GM12891 (cell line): ENCODE measurements at regions not wholly inside any gene's neighbourhood (a gene's known extent, or its start where the extent isn't known, plus 50 kb on each side); places are given as distances from the start of the nearest gene placed in this dataset.

Experiments
- DNase-seq: peaks from one replicate; pipeline ENCODE4 v3.0.0; 2011; ENCODE audit warnings: low spot score; ENCODE audit not compliant: insufficient read length
- FAIRE-seq: peaks from 2 replicates; lab custom pipeline; 2011; peaks lifted over from hg19 to GRCh38; lab: Jason Lieb, UNC
- PAX5 ChIP-seq: IDR thresholded peaks from 2 replicates; pipeline ENCODE4 v1.6.1; 2011; ENCODE audit warnings: low read length, moderate library complexity, mild to moderate bottlenecking; ENCODE audit not compliant: insufficient read depth, severe bottlenecking
- POLR2A ChIP-seq: IDR thresholded peaks from 2 replicates; pipeline ENCODE4 v1.6.1; 2011; ENCODE audit warnings: low read depth, low read length, control low read depth
- POLR2AphosphoS5 ChIP-seq: IDR thresholded peaks from 2 replicates; pipeline ENCODE4 v1.6.1; 2011; ENCODE audit warnings: low read depth, low read length, control low read depth
- POU2F2 ChIP-seq: IDR thresholded peaks from 2 replicates; pipeline ENCODE4 v1.6.1; 2011; ENCODE audit warnings: low read depth, mild to moderate bottlenecking, control low read depth, low read length, moderate library complexity
- SPI1 ChIP-seq: IDR thresholded peaks from 2 replicates; pipeline ENCODE4 v1.6.1; 2011; ENCODE audit warnings: low read depth, low read length, control low read depth
- TAF1 ChIP-seq: IDR thresholded peaks from 2 replicates; pipeline ENCODE4 v1.6.1; 2011; ENCODE audit warnings: low read depth, low read length, control low read depth

DNA sequence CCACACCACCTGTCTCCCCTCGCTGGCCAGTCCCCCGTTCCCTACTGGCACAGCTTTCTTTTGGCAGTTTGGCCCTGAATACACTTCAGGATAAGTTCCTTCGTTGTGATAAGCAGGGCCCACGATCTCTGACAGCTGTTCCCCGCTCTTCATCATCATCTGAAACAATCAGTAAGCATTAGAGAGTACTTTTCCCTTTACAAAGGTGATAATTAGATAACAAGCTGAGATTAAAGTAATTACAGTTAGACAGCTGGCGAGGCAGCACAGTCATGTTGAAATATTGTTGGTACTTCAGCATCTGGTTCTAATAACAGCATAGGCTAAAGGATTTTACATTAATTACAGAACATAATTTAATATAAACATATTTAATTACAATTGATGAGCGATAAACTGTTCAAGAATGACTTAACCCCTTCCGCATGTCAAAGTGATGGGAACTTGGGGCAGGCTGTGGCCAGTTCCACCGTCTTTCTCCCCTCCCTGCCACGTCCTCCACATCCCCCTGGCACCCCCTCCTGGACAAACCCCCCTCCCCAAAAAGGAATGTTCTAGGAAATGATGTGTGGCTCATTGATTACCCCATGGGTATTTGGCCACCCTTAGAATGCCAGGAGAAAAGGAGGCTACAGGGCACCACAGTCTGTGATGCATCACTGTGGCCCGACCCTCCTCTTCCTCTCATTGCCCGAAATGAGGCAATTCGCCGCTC lies 134.9 kb downstream of the RCN1 start:
- FAIRE-seq (no peak), DNase-seq (no peak)
- no peak for TF ChIP-seq POU2F2

DNA sequence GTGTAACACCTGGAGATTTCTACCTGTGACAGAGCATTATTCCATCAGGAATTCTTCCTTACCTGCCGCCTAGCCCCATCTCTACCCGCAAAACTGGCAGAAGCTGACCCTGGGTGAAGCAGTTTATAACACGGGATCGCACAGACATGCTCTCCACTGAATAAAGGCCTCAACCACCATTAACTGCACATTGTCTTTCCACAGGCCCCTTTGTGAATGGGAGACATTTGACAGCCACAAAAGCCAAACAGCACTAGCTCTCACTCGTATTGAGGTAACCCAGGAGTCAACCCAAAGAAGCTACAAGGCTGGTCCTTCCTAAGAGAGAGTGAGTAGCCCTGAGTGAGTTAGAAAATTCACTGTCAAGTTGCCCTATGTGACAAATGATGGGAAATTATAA lies 135.6 kb downstream of the RCN1 start:
- FAIRE-seq: no peak
- no peak for DNase-seq
- TF ChIP-seq POLR2AphosphoS5: no peak
- TF ChIP-seq POLR2A: no peak

DNA sequence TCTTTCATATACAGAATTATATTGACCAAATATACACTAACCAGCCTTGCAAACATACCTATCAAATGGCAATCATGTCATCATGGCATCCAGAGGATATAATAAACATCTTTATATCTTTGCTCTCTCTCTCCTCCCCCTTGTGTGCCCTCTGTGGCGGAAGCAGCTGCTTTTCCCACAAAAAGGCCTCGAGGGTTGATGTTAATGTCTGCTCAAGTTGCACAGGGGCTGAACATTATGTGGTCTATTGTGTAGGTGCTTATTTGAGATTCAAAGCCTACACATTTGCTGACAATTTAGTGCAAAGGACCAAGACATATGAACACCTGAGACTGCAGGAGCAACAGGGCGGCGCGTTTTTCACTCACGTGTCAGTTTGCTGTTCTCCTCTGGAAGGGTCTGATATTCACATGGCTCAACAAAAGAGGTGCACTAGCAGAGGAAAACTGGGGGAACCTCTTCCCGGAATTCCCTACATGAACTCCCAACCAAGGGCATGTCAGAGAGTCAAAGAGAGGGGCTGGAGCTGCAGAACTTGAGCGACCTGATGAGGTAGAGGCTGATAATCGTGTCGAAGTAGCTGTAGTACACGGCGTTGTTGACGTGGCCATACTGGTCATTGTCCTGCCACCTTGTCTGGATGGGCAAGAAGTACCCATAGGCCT lies 138.8 kb downstream of the RCN1 start:
- FAIRE-seq (no peak), DNase-seq (no peak)
- TF ChIP-seq PAX5 (no peak), TAF1 (no peak), SPI1 (no peak), POLR2AphosphoS5 (no peak), POU2F2 (no peak), POLR2A (no peak)

DNA sequence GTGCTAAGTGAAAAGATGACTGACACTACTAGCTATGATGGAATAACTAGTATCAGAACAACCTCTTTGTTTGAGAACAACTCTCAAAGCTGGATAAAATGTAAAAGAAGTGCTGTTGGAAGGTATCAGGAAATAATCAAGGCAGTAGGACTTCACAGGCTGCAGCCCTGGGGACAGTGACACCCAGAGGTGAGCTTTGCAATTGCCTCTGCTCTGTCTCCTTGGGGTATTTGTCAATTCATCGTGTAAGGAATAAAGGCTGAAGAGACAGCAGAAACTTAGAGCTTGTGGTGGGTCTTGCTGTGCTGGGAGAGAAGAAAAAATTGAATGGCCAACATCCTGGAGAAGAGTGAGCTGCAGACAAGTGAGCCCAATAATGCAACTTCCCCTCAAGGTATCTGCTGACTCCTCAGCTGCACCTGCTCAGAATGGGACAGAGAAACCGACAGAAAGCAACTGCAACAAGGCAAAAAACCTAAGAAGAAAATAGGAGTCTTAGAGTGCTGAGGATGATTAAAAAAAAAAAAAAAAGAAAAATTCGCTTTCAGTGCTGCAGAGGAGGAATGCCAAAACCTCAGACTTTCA lies 141.1 kb downstream of the RCN1 start:
- DNase-seq: peak; percentile 27
- TF ChIP-seq PAX5 (no peak), POLR2AphosphoS5 (no peak)
- FAIRE-seq: no peak

DNA sequence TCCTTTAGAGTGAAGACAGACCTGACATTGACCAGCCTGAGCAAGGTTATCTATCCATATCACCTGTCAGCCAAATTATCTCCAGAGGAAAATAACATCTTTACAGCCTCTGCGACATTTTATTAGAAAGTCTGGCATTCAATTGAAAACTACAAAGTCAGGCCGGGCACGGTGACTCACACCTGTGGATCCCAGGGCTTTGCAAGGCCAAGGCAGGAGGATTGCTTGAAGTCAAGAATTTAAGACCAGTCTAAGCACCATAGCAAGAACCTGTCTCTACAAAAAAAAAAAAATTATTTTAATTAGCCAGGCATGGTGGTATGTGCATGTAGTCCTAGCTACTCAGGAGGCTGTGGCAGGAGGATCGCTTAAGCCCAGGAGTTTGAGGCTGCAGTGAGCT lies 141.6 kb downstream of the RCN1 start:
- DNase-seq: no peak
- TF ChIP-seq POU2F2 (no peak), POLR2A (no peak), TAF1 (no peak), SPI1 (no peak), POLR2AphosphoS5 (no peak), PAX5 (no peak)
- FAIRE-seq: no peak

DNA sequence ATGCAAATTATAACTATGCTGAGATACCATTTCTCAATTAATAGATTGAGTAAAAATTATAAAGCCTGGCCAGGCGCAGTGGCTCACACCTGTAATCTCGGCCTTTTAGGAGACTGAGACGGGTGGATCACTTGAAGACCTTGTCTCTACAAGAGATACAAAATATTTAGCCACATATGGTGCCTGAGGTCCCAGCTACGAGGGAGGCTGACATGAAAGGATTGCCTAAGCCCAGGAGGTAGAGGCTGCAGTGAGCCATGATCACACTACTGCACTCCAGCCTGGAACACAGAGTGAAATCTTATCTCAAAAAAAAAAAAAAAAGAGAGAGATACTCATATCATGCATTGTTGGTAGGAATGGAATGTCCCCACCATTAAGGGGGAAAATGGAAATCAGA lies 142.4 kb downstream of the RCN1 start:
- no peak for FAIRE-seq
- TF ChIP-seq POLR2A (no peak), POLR2AphosphoS5 (no peak), SPI1 (no peak)
- DNase-seq: no peak

DNA sequence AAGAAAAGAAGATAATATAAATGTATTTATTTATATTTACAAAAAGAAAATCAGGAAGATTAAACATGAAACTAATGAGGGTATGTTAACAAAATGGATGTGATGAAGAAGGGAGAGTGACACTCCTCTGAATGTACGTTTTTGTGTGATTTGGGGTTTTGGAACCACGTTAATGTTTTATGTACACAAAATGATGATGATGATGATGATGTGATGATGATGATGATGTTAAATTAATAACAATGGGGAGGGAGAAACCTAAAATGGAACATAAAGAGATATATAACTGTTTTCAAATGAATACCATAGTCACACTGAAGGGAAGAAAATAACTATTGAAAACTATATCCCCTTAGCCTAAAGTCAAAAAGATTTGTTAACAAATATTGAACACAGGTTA lies 143.1 kb downstream of the RCN1 start:
- FAIRE-seq (no peak), DNase-seq (no peak)
- TF ChIP-seq TAF1 (no peak), PAX5 (no peak), SPI1 (no peak), POLR2AphosphoS5 (no peak), POLR2A (no peak)

DNA sequence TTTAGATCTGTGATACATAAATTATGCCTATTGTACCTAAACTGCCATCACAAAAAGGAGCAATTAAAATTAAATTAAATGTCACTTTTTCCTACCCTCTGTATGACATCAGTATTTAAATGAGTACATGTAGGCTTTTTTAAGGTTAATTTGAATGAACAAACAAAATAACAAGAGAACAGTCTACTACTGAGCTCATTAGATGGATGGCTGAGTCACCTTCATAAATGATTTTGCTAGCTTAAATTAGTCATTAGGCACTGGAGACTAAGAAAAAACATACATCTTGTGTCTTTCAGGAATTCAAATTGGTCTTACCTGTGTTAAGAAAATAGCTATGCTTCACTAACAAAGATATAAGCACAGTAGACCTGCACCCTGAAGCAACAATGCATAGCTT lies 153.6 kb downstream of the RCN1 start:
- TF ChIP-seq SPI1: no peak
- no peak for TF ChIP-seq POU2F2
- TF ChIP-seq TAF1: no peak
- TF ChIP-seq POLR2AphosphoS5: no peak
- TF ChIP-seq PAX5: no peak
- no peak for TF ChIP-seq POLR2A
- FAIRE-seq (no peak), DNase-seq (no peak)

DNA sequence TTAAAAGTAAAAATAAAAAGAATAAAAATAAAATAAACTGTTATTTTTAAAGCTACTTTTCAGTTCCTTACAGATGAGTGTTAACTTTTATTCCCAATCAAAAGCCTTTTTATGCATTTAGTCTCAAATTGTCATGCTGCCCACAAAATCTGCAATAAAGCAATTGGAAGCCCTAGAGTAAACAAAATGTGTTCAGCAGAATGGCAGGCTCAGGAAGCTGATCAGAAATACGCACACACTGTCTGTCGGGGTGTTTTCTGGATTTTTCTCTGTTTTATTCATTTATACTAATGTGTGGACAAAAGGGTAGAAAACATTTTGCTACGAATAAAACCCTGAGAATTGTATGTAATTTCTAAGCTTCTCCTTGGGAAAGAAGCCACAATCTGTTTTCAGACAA lies 162.8 kb downstream of the RCN1 start:
- FAIRE-seq: no peak
- TF ChIP-seq PAX5 (no peak), POLR2AphosphoS5 (no peak)
- no peak for DNase-seq

DNA sequence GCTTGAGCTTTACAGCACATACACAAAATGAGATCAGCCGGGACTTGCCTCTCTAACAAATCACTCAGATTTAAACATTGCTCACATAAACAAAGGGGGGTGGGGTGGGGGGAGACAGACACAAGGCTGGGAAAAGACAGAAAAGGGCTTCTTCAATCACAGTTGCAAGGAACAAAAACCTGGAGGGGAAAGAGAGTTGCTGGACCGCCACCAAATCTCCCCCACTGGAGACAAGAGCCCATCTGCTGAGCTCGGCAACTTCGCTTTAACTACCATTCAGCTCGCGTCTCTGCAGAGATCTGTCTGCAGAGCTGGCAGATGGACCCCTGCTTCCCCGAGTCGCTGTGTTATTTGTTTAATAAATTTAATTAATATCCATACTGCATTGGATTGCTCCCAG lies 165.0 kb downstream of the RCN1 start:
- TF ChIP-seq POLR2AphosphoS5 (no peak), POLR2A (no peak), TAF1 (no peak), SPI1 (no peak)
- DNase-seq (no peak), FAIRE-seq (no peak)

DNA sequence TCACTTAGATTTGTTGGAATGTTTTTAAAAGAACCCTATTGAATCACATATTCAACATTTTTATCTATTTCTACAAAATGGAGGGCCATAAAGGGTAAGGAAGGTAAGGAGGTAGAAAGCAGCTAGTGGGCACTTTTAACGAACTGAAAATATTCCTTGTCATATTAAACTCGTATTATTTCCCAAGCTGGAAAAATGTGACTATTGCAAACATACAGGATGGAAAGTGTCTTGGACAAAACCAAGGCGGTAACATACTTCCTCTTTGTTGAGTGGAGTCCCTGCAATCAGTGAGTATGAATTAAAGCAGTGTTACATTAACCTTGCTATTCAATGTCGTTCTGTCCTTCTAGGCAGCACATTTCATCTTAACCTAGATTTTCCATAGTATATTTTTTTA lies 165.6 kb downstream of the RCN1 start:
- FAIRE-seq: no peak
- TF ChIP-seq PAX5: no peak
- TF ChIP-seq POU2F2: no peak
- TF ChIP-seq SPI1: no peak
- DNase-seq: no peak
